ENCODE measurements at regions not wholly inside any gene's neighbourhood (a gene's known extent, or its start where the extent isn't known, plus 50 kb on each side); places are given as distances from the start of the nearest gene placed in this dataset.
"Not testable (repeated sequence)": the region's sequence is repeated elsewhere in the genome, so short reads cannot be mapped to it uniquely, and the experiment has no call there.

DNA sequence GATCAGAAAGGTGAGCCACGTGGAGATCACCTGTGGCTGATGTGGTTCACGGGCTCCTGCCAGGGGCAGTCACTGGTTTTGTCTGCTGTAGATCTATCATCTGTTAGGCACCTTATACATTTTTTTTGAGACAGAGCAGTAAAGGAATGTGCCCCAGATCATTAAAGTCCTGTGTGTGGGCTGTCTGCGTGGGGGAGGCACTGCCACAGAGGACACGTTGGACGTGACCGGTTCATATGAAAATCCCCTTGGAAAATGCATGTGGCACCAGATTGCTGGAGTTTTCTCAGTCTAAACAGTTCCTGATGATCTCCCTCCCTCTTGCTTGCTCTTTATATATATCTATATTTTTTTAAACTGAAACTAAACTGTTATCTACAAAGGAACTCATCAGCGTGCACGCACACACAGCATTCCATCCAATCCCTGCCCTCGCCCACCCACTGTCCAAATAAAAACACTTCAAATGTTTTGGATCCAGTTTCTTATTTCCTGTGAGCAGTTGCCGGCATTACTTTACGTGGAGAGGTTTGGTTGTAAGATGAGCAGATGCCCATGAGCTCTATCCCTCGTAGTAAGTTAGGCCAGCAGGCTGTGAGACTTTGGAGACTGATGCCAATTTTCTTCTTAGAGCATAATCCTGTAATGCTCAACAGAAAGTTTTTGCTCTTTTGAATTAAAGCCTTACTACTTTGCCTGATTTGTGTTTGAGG lies 161.6 kb upstream of the EXOC2 start:
- Mint-ChIP-seq H3K9me3 (ENCODE audit: unreplicated experiment) (peaks cover 6% of the 10 kb centered on the region), H3K36me3 (ENCODE audit: unreplicated experiment) (no peaks in the 10 kb centered on the region), H3K27me3 (ENCODE audit: unreplicated experiment) (no peaks in the 10 kb centered on the region), H3K27ac (ENCODE audit: unreplicated experiment) (no peak overlapping the region), H3K4me3 (ENCODE audit: unreplicated experiment) (no peak overlapping the region), H3K4me1 (ENCODE audit: unreplicated experiment) (no peaks in the 10 kb centered on the region)
- TF ChIP-seq CTCF (IDR thresholded peaks at IDR 0.05), result no peak
- DNase-seq (ENCODE audit: extremely low spot score, unreplicated experiment), result no peak

DNA sequence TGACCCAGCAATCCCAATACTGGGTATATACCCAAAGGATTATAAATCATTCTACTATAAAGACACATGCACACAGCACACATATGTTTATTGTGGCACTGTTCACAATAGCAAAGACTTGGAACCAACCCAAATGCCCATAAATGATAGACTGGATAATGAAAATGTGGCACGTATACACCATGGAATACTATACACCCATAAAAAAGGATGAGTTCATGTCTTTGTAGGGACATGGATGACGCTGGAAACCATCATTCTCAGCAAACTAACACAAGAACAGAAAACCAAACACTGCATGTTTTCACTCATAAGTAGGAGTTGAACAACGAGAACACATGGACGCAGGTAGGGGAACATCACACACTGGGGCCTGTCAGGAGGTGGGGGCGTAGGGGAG lies 159.3 kb upstream of the EXOC2 start:
- H3K27me3 Mint-ChIP-seq (ENCODE audit: unreplicated experiment); H3K4me1 Mint-ChIP-seq (ENCODE audit: unreplicated experiment); H3K4me3 Mint-ChIP-seq (ENCODE audit: unreplicated experiment); DNase-seq (ENCODE audit: extremely low spot score, unreplicated experiment); H3K36me3 Mint-ChIP-seq (ENCODE audit: unreplicated experiment); H3K27ac Mint-ChIP-seq (ENCODE audit: unreplicated experiment): not testable (repeated sequence)
- peaks cover 21% of the 10 kb centered on the region for H3K9me3 Mint-ChIP-seq (ENCODE audit: unreplicated experiment)

GRCh38 chr6:849075-849506 lies 156.2 kb upstream of the EXOC2 start:
- H3K36me3 Mint-ChIP-seq (ENCODE audit: unreplicated experiment), result no peaks in the 10 kb centered on the region
- peaks cover 23% of the 10 kb centered on the region for H3K9me3 Mint-ChIP-seq (ENCODE audit: unreplicated experiment)
- no peaks in the 10 kb centered on the region for H3K4me1 Mint-ChIP-seq (ENCODE audit: unreplicated experiment)
- H3K27me3 Mint-ChIP-seq (ENCODE audit: unreplicated experiment), result no peaks in the 10 kb centered on the region
- DNase-seq (ENCODE audit: extremely low spot score, unreplicated experiment), result no peak
- H3K4me3 Mint-ChIP-seq (ENCODE audit: unreplicated experiment), result no peak overlapping the region
- no peak overlapping the region for H3K27ac Mint-ChIP-seq (ENCODE audit: unreplicated experiment)
- TF ChIP-seq CTCF (IDR thresholded peaks at IDR 0.05), result no peak

- H3K4me3 Mint-ChIP-seq (ENCODE audit: unreplicated experiment), result no peak overlapping the region
- no peaks in the 10 kb centered on the region for H3K36me3 Mint-ChIP-seq (ENCODE audit: unreplicated experiment)
- peaks cover 23% of the 10 kb centered on the region for H3K9me3 Mint-ChIP-seq (ENCODE audit: unreplicated experiment)
- no peak overlapping the region for H3K27ac Mint-ChIP-seq (ENCODE audit: unreplicated experiment)
- no peak for DNase-seq (ENCODE audit: extremely low spot score, unreplicated experiment)
- H3K4me1 Mint-ChIP-seq (ENCODE audit: unreplicated experiment), result peaks cover 9% of the 10 kb centered on the region
- no peaks in the 10 kb centered on the region for H3K27me3 Mint-ChIP-seq (ENCODE audit: unreplicated experiment)
- no peak for TF ChIP-seq CTCF (IDR thresholded peaks at IDR 0.05)
Measured at GRCh38 chr6:845566-845965, 152.6 kb upstream of the EXOC2 start.

GRCh38 chr6:845101-845500 lies 152.2 kb upstream of the EXOC2 start:
- Mint-ChIP-seq H3K9me3 (ENCODE audit: unreplicated experiment) (peaks cover 19% of the 10 kb centered on the region), H3K36me3 (ENCODE audit: unreplicated experiment) (no peaks in the 10 kb centered on the region), H3K4me1 (ENCODE audit: unreplicated experiment) (peaks cover 9% of the 10 kb centered on the region)

More at GRCh38 chr6:845101-845500, 152.2 kb upstream of the EXOC2 start:
- no peak for DNase-seq (ENCODE audit: extremely low spot score, unreplicated experiment)
- no peak for TF ChIP-seq CTCF (IDR thresholded peaks at IDR 0.05)
- Mint-ChIP-seq H3K4me3 (ENCODE audit: unreplicated experiment) (no peak overlapping the region), H3K27ac (ENCODE audit: unreplicated experiment) (no peak overlapping the region), H3K27me3 (ENCODE audit: unreplicated experiment) (no peaks in the 10 kb centered on the region)

Measured in osteocyte (in vitro differentiated cells).